ENCODE measurements at regions not wholly inside any gene's neighbourhood (a gene's known extent, or its start where the extent isn't known, plus 50 kb on each side); places are given as distances from the start of the nearest gene placed in this dataset.

DNA sequence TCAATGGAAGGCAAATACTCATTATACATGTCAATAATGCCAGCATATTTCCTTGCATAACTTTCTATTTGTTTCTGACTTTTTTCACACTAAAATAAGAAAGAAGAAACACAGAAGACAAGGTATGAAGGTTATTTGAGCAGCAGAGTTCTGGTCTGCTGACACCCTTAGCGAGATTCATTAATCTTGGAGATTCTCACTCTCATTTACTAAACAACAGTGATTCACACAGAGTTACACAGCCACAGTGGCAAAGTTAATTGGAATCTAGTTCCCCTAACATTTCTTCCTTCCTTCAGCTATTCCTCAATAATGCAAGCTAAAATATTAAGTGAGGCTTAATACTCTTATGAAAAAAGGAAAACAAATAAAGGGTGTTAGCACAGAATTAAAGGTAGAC lies 1044.0 kb downstream of the IGSF11 start:
- Histone ChIP-seq H2AK5ac (ENCODE audit: low read depth, low read length) (no peak overlapping the region), H3K9me3 (ENCODE audit: insufficient read depth in 2 of 2, low read depth in 1 of 2, low read length in 1 of 2) (no peaks in the 10 kb centered on the region), H2BK15ac (ENCODE audit: low read length) (no peak overlapping the region), H3K27me3 (replicated peaks in 1 of 4; ENCODE audit: control insufficient read depth in 3 of 4, extremely low read depth in 1 of 4, insufficient read depth in 3 of 4, low read length in 3 of 4) (peaks cover 0 to 2% (median 1%) of the 10 kb centered on the region in 4 experiments; a peak in 5 of 7 replicates), H2AFZ (ENCODE audit: low read length) (no peak overlapping the region), H3K4me1 (replicated peaks in 1 of 4; ENCODE audit: control insufficient read depth in 3 of 4, insufficient read depth in 4 of 4, low read length in 3 of 4) (no peaks in the 10 kb centered on the region), H3K36me3 (ENCODE audit: control insufficient read depth in 2 of 4, insufficient read depth in 4 of 4, low read length in 3 of 4) (no peaks in the 10 kb centered on the region), H3K79me1 (ENCODE audit: low read depth, low read length) (no peaks in the 10 kb centered on the region), H4K91ac (replicated peaks; ENCODE audit: insufficient read length, low read length) (no peak overlapping the region), H2BK12ac (ENCODE audit: low read depth, low read length) (no peak overlapping the region), H4K20me1 (replicated peaks in 1 of 2; ENCODE audit: control insufficient read depth in 1 of 2, insufficient read depth in 2 of 2, low read length in 2 of 2) (no peaks in the 10 kb centered on the region), H3K56ac (replicated peaks; ENCODE audit: insufficient read length, low read depth, low read length) (no peak overlapping the region), H3K18ac (ENCODE audit: extremely low read depth, low read length) (no peak overlapping the region), H3K9ac (replicated peaks in 1 of 4; ENCODE audit: extremely low read depth in 1 of 4, low read depth in 3 of 4, low read length in 3 of 4) (no peak overlapping the region), H3K23ac (ENCODE audit: insufficient read length) (no peak overlapping the region), H3K79me2 (ENCODE audit: control insufficient read depth in 1 of 2, insufficient read depth in 2 of 2, low read length in 2 of 2) (no peaks in the 10 kb centered on the region), H3K23me2 (ENCODE audit: low read depth, low read length) (no peaks in the 10 kb centered on the region), H3K4me3 (ENCODE audit: extremely low read depth in 1 of 4, insufficient read depth in 2 of 4, low read depth in 3 of 4, low read length in 4 of 4) (no peak overlapping the region), H2BK5ac (ENCODE audit: low read depth, low read length) (no peak overlapping the region), H3K4ac (replicated peaks; ENCODE audit: insufficient read length, low read depth, low read length) (no peak overlapping the region), H2BK20ac (ENCODE audit: low read length) (no peak overlapping the region), H3K27ac (ENCODE audit: low read depth, low read length) (no peak overlapping the region), H4K5ac (ENCODE audit: insufficient read length, low read depth, low read length) (no peak overlapping the region), H3K14ac (ENCODE audit: insufficient read length) (no peak overlapping the region), H4K8ac (ENCODE audit: extremely low read depth, insufficient read depth, low read length) (no peak overlapping the region), H2BK120ac (replicated peaks; ENCODE audit: low read depth, low read length) (no peak overlapping the region), H3K4me2 (ENCODE audit: insufficient read depth in 1 of 2, low read depth in 2 of 2, low read length in 2 of 2) (no peak overlapping the region)
- TF ChIP-seq, protein P1, sequence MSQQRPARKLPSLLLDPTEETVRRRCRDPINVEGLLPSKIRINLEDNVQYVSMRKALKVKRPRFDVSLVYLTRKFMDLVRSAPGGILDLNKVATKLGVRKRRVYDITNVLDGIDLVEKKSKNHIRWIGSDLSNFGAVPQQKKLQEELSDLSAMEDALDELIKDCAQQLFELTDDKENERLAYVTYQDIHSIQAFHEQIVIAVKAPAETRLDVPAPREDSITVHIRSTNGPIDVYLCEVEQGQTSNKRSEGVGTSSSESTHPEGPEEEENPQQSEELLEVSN (IDR thresholded peaks at IDR 0.05): no peak
- TF ChIP-seq CEBPB (IDR thresholded peaks at IDR 0.05; ENCODE audit: low read depth, low read length) (no peak), HDAC2 (IDR thresholded peaks at IDR 0.05; ENCODE audit: borderline replicate concordance in 1 of 2, low read depth in 2 of 2, low read length in 2 of 2) (no peak), NANOG (IDR thresholded peaks at IDR 0.05; ENCODE audit: insufficient read depth, low read depth, low read length, poor library complexity, severe bottlenecking) (no peak), CBX8 (IDR thresholded peaks at IDR 0.05; ENCODE audit: borderline replicate concordance, low read depth, low read length) (no peak), RNF2 (IDR thresholded peaks at IDR 0.05; ENCODE audit: borderline replicate concordance, low read depth, low read length, missing control alignments, poor library complexity, severe bottlenecking) (no peak)
- WGBS, 2 experiments (ENCODE audit: extremely low coverage in 1 of 2, insufficient coverage in 1 of 2, insufficient read length in 1 of 2, insufficient replicate concordance in 2 of 2, low coverage in 1 of 2, low lambda C conversion rate in 2 of 2, missing lambda C conversion rate in 1 of 2): 95% methylated on average over 1 of the region's 1 CpG; no CpG with 5 or more reads in 1 of the 2 experiments
- DNase-seq (ENCODE audit: low read depth in 1 of 2, low spot score in 2 of 2): no peak
- ChIA-PET CTCF (ENCODE audit: partially characterized antibody) (interaction anchor here (1.0 kb wide), 1 partner anchor 12 kb away, joined by 4 read pairs; no protein-coding TSS in a partner anchor), POLR2A (ENCODE audit: partially characterized antibody) (no interaction called here)
- no peak for FAIRE-seq
